ENCODE measurements at regions not wholly inside any gene's neighbourhood (a gene's known extent, or its start where the extent isn't known, plus 50 kb on each side); places are given as distances from the start of the nearest gene placed in this dataset.

- DNase-seq: no peak
Observed at GRCh38 chr5:60173667-60174066, 280.1 kb upstream of the PDE4D start.

GRCh38 chr5:60163762-60164161 is 270.2 kb upstream of the PDE4D start:
- DNase-seq: no peak

DNA sequence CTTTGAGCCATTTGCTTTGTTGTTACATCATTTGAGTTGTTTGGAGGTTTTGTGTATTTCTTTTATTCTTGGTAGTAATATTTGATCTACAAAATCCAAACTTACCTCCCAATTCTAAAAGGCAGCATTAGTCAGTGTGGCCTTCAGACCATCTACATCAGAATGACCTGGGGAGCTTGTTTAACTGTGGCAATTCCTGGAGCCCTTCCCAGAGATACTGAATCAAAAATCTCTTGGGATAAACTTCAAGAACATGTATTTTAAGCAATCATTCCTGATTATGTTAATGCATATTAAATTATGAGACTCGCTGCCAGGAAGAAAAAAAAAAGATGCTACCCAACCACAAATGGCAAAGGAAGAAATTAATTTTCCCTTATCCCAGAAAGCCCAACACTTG is 268.9 kb upstream of the PDE4D start:
- DNase-seq: no peak

DNA sequence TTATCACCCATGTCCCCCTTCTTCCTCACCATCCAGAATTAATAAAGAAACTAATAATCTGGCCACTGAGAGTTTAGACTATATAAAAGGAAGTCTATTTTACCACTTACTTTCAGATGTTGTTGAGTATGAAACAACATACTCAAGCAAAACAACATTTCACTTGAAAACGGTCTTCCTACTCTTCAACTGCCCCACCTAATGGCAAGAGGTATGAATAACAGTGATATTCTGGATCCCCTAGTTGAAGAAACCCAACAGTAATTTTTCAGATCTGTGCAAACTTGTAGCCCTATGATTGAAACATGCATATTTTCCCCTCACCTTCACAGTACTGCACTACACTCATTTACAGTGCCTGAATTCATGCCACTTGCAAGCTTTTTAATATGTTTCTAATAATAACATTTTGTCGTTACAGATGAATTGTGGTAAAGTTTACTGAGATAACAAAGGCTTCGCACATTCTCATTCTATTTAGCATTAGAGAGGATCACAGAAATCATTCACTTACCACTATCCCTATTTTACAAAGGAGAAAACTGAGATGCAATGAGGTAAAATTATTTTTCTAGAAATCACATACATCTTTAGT is 267.9 kb upstream of the PDE4D start:
- peak; percentile 67 for DNase-seq

DNA sequence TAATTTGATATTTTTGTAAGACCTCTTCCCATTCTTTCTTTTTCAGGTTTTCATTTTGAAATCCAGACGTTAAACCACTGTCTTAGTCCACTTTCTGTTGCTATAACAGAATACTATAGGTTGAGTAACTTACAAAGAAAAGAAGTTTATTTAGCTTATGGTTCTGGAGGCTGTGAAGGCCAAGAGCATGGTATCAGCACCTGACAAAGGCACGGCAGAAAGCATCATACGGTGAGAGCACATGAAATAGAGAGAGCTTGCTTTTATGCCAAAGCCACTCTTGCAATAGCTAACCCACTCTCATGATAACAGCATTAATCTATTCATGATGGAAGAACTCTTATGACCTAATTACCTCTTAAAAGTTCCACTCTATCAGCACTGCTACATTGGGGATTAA is 255.6 kb upstream of the PDE4D start:
- DNase-seq: no peak

DNA sequence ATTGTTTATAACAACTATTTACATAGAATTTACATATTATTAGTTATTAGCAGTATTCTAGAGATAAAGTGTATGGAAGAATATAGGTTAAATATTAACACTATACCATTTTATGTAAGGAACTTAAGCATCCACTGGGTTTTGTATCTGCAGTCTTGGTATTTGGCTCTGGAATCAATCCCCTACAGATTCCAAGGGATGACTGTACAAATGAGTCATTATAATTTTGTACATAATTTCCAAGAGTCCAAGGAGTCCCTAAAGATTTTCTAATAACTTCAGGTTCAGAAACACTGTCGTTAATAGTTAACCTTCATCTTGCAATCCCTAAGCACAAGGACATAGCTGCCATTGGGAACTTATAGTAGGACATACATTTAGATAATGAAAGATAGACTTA is 254.8 kb upstream of the PDE4D start:
- no peak for DNase-seq

DNA sequence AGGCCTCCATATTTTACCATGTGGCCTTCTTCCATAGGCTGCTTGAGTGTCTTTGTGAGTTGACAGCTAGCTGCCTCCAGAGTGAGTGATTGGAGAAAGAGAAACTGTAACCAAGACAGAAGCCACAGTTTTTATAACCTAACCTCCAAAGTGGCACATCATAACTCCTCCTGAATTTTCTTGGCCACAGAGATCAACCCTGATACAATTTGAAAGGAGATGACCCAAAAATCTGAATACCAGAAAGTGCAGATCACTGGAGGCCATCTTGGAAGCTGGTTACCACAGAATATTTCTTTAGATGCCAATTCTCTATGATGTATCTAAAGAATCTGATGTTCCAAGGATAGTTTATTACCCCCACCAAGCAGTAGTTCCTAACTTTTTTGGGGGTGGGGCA is 254.3 kb upstream of the PDE4D start:
- no peak for DNase-seq

- DNase-seq: peak; percentile 1
Observed at GRCh38 chr5:60143942-60144549, 250.5 kb upstream of the PDE4D start.

- no peak for DNase-seq
Observed at GRCh38 chr5:60141119-60141518, 247.6 kb upstream of the PDE4D start.

GRCh38 chr5:60136841-60137240 is 243.3 kb upstream of the PDE4D start:
- DNase-seq: no peak

- no peak for DNase-seq
Observed at GRCh38 chr5:60131504-60131903, 238.0 kb upstream of the PDE4D start.

DNA sequence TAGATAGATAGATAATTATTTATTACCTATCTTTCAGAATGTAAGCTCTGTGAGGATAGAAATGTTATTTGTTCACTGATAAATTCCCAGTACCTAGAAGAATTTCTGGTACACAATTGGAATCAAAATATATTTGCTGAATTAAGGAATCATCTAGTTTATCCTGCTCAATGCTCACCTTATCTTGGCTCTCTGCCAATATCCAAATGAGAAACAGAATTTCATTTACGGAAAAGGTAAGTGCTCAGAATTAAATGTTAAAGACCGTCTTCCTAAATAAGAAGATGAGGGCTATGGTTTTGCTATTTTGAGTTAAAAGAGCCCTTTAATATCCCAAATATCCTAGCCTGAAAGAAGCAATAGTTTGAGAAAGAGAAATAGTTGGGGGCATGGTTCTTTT is 232.1 kb upstream of the PDE4D start:
- no peak for DNase-seq

DNA sequence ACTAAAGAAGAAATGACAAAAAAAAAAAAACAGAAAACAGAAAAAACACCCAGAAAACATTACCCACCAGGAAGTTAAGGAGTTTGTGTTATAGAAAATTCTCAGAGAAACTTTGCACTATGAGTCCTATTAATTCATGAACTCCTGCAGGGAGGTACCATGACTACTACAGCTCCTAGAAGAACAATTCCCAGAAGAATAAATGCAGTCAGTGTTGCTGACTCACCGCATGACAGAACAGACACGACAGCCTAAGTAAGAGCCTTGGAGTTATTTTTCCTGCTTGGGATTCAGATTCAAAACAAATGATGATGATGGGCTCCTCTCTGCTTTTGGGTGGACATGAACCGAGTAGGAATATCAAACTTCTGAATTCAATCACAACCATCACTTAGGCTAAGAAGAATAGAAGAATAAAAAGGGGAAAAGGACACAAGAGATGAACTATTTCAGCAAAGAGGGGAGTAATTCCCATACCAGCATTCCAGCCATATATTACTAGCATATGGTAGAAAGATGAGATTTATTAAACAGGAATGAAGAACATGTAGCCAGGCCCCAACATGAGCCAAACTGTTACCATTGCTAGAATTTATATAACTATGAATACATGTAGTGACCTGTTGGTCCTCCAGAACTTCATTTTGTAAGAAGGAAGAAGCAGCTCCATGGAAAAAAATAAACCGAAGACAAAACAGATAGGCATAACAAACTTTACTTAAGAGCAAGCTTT is 209.6 kb upstream of the PDE4D start:
- DNase-seq: no peak

DNA sequence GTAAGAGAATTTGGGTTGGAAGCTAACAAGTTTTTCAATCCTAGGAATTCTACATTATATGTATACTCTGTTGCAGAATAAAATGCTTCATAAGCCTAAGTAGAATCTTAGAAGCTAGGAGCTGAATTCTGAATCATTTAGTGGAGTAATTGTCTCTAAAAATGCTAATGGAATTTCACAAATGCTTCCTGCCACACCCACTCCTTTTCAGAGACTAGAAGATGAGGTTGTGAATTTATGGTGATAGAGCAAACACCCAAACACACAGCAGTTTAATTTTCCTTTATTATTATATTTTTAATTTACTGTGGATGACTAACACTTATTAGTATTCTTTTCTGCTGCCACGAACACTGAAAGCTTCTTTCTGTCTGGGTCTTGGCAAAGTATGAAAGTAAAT is 208.0 kb upstream of the PDE4D start:
- DNase-seq: no peak

DNA sequence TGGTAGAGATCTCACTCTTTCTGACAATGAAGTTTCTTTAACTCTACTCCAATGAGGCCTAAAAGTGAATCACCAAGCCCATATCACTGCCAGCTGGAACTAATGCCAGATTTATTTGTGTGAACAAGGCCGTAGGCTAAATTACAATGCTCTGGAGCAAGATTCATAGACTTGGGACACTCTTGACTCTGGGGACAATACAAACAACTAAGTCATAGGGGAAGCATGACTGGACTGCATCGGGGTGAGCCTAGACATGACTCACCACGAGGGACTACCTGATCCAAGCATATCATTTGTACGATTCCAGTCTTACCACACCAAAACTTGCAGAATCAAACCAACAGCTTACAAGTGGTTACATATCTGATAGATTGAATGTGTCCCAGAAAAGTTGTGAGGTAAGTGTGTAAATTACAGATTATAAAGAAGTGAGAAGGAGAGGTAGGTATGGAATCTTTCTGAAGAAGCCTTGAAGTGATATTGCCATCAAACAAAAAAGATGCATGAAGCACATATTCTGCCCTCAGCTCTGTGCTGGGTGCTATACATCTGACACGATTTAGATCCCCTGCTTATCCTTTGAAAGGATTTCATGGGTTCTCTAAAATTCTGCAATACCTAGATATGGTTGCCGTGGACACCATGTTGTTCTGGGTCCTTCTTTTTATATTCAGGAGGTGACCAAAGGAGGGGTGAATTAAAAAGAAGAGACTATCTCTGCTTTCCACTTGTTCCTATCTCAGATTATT is 199.3 kb upstream of the PDE4D start:
- no peak for DNase-seq

DNA sequence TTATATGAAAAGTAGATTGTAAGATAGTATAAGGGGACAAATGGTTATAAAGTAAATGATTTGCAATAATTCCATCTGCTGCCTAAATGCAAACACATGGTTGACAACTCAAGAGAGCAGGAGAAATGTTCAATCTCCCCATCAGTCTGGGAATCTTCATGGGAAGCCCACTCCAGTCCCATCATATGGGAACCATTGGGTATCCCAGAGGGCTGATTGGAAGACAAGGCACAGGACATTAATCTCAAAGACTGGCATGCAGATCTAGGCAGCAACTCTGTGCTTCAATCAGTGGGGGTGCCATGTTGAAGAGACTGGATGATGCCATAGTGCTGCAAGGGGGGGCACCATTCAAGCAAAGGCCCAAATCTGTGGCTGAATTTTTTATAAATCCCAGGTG is 193.1 kb upstream of the PDE4D start:
- no peak for DNase-seq

GRCh38 chr5:60084226-60084625 is 190.7 kb upstream of the PDE4D start:
- DNase-seq: no peak

DNA sequence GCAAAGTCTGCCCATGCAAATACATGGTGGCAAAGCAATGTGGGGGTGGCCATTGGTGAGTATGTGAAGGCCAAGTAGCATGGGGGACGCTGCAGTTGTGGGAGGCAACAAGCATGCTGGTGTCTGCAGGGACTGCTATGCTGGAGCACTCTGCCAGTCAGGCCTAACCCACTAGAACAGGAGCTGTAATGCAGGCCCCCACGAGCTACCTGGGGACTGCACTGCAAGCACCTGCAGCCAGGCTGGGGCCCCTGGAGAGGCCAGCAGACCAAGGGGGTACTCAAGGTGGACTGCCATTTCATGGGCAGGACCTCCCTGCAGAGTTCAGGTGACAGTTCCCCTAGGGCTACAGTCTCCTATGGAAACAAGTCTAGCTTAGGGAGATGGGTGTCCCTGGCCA is 183.8 kb upstream of the PDE4D start:
- DNase-seq: no peak

- DNase-seq: no peak
Observed at GRCh38 chr5:60076746-60077145, 183.2 kb upstream of the PDE4D start.

DNA sequence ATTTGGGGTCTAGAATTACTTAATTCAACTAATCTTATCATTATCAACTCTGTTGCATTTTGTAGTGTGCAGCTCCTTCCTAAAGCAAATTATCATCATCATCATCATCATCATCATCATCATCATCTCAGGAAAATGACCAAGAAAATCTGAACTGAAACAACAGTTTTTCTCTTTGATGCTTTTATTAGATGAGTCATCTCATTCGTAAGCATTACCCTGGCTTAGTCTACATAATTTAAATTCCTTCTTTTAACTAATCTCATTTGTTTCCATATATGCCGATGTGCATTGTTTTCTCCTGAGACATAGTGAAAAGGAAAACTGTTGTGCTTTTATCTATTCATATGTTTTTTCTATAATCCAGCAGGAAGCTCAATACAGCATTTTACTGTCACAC is 173.0 kb upstream of the PDE4D start:
- no peak for DNase-seq

- DNase-seq: no peak
Observed at GRCh38 chr5:60060389-60060788, 166.9 kb upstream of the PDE4D start.

DNA sequence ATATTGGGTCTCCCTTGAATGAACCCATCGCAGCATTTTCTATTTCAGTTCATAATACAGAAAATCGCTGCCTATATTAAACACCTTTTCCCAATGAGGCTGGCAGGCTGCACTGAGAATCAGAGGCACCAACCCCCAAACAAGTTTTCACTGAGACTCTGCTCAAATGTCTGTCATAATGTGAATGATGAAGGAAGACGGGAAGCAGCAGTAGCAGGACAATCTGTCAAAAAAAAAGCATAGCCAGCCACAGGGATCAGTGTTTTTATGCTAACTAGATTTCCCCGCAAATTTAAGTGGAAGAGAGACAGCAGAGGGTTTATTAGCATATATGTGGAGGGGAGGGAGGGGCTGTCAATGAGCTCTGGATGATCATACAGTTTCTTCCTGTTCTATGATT is 162.7 kb upstream of the PDE4D start:
- no peak for DNase-seq

DNA sequence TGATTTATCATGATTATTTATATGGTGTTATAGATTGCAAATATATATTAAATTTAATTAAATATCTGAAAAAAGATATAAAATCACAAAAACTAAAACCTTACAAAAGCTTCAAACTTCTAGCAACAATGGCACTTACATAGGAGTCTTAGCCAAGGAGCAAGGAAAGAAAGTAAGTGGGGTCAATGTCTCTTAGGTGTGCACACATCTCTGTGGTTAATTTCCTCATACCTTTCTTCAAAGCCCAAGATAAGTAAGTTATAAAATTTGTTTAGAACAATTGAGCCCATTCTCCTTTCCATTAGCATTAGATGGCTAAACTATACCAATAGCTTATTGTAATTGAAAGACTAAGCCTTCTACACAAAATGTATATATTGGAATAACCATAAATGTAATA is 161.6 kb upstream of the PDE4D start:
- no peak for DNase-seq
